ENCODE measurements at regions not wholly inside any gene's neighbourhood (a gene's known extent, or its start where the extent isn't known, plus 50 kb on each side); places are given as distances from the start of the nearest gene placed in this dataset.
"Not testable (repeated sequence)": the region's sequence is repeated elsewhere in the genome, so short reads cannot be mapped to it uniquely, and the experiment has no call there.

DNA sequence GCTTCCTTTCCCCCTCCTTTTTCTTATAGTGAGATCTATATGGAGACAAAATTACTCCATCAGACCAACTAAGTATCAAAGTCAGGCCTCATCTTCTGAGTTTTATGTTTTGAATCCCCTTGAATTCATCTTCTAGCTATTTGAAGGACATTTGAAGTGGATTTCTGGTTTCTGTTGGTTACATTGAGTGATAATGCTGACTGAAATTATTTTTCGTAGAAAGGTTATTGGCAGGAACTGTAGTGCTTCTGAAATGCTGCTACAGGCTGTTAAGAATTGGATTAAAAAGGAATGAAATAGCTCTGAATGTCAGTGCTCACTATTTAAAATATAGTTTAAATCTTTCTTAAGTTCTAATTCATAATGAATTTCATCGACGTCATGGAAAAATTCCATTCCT is 361.0 kb upstream of the TMEFF2 start:
- no peak for DNase-seq (ENCODE audit: low spot score in 2 of 2)
- TF ChIP-seq, protein P1, sequence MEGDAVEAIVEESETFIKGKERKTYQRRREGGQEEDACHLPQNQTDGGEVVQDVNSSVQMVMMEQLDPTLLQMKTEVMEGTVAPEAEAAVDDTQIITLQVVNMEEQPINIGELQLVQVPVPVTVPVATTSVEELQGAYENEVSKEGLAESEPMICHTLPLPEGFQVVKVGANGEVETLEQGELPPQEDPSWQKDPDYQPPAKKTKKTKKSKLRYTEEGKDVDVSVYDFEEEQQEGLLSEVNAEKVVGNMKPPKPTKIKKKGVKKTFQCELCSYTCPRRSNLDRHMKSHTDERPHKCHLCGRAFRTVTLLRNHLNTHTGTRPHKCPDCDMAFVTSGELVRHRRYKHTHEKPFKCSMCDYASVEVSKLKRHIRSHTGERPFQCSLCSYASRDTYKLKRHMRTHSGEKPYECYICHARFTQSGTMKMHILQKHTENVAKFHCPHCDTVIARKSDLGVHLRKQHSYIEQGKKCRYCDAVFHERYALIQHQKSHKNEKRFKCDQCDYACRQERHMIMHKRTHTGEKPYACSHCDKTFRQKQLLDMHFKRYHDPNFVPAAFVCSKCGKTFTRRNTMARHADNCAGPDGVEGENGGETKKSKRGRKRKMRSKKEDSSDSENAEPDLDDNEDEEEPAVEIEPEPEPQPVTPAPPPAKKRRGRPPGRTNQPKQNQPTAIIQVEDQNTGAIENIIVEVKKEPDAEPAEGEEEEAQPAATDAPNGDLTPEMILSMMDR (IDR thresholded peaks at IDR 0.05): no peak
- no peak for TF ChIP-seq POLR2A (IDR thresholded peaks at IDR 0.05)
- intact Hi-C loops (cut with DNase I; ENCODE audit: low total_unique reads): no loop called here
- H3K4me3 ChIP-seq (ENCODE audit: low read depth, poor library complexity, severe bottlenecking): no peak overlapping the region
- 83 to 84% methylated on average over 3 of the region's 3 CpGs for WGBS, 2 donors

DNA sequence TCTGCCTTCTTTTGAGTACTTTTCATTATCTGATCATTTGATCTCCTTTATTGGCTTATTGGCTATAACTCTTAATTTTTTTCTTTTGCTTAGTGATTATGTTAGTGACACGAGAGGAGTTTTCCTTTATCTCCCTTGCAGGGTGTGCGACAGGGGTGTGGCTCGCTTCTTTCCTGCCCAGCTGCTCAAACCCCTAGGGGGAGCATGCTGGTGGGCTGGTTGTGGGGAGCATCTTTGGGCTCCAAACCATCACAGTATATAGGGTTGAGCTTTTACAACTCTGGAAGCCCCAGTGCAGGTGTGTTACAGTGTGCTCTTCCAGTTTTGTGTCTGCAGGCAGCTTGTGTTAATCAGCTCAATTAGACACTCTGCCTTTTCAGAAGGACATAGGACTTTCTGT is 357.0 kb upstream of the TMEFF2 start:
- intact Hi-C loops (cut with DNase I; ENCODE audit: low total_unique reads): no loop called here
- no peak for TF ChIP-seq POLR2A (IDR thresholded peaks at IDR 0.05)
- TF ChIP-seq, protein P1 (IDR thresholded peaks at IDR 0.05): no peak
- WGBS, 2 donors: 85% methylated on average over 3 of the region's 3 CpGs

DNA sequence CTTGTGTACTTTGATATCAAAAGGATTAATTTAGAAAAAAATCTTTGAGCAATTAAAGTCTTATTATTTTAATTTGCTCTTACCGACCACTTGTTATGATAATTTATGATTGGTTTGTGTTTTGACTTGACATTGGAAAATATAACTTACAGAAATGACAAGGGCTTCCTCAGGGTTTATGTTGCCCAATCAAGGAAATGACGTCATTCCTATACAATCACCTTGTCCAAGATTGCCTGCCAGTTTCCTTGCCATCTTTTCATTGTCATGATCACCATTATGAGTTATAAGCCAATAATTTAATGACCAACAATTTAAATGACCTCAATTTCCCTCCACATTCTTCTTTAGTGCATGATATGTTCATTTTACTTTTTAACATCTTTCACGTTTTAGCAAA is 351.8 kb upstream of the TMEFF2 start:
- no peak overlapping the region for H3K4me3 ChIP-seq (ENCODE audit: low read depth, poor library complexity, severe bottlenecking)
- DNase-seq (ENCODE audit: low spot score in 2 of 2): no peak
- 36 to 44% methylated on average over 3 of the region's 3 CpGs for WGBS, 2 donors
- intact Hi-C loops (cut with DNase I; ENCODE audit: low total_unique reads): no loop called here
- TF ChIP-seq POLR2A (IDR thresholded peaks at IDR 0.05): no peak
- TF ChIP-seq, protein P1 (IDR thresholded peaks at IDR 0.05): no peak

More for the DNA sequence above, 357.0 kb upstream of the TMEFF2 start:
- no peak for DNase-seq (ENCODE audit: low spot score in 2 of 2)
- H3K4me3 ChIP-seq (ENCODE audit: low read depth, poor library complexity, severe bottlenecking): no peak overlapping the region

DNA sequence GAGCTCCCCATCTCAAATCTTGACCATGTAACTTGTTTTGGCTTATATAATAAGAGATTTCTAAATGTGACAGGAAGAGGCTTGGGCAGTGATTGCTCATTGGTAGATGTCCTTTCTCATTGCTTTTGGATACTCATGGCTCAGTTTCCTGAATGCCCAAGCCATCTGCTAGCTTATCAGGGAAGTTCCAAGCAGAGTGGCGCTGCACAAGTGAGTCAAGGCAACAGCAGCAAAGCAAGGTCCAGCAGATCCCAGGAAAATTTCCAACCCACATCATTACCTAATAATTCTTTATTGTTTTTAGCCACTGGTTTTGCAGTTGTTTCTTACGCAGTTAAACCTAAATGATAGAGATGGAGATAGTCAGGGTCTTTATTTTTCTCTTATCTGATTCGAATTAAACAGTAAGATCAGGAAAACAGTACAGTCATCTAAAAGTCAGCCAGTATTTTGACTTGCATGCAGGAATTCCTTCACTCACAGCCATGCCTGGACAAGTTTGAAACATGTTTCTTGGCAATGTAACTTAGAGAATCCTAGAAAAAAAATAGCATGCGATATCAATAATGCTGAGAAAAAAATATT is 349.7 kb upstream of the TMEFF2 start:
- no peak for TF ChIP-seq POLR2A (IDR thresholded peaks at IDR 0.05)
- intact Hi-C loops (cut with DNase I; ENCODE audit: low total_unique reads): no loop called here
- WGBS, 2 donors: 43 to 45% methylated on average over 4 of the region's 4 CpGs
- no peak for DNase-seq (ENCODE audit: low spot score in 2 of 2)
- H3K4me3 ChIP-seq (ENCODE audit: low read depth, poor library complexity, severe bottlenecking): no peak overlapping the region

DNA sequence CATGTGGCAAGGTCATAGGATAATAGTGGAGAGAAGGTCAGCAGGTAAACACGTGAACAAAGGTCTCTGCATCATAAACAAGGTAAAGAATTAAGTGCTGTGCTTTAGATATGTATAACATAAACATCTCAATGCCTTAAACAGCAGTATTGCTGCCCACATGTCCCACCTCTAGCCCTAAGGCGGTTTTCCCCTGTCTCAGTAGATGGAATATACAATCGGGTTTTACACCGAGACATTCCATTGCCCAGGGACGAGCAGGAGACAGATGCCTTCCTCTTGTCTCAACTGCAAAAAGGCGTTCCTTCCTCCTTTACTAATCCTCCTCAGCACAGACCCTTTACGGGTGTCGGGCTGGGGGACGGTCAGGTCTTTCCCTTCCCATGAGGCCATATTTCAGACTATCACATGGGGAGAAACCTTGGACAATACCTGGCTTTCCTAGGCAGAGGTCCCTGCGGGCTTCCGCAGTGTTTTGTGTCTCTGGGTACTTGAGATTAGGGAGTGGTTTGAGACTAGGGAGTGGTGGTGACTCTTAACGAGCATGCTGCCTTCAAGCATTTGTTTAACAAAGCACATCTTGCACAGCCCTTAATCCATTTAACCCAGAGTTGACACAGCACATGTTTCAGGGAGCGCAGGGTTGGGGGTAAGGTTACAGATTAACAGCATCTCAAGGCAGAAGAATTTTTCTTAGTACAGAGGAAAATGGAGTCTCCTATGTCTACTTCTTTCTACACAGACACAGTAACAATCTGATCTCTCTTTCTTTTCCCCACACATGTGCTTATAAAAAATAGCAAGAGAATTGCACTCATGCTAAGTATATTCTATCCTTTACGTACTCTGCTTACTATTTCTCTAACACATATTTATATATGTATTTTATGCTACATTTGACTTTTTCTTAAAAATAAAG is 347.7 kb upstream of the TMEFF2 start:
- intact Hi-C loops (cut with DNase I; ENCODE audit: low total_unique reads); H3K4me3 ChIP-seq (ENCODE audit: low read depth, poor library complexity, severe bottlenecking); DNase-seq (ENCODE audit: low spot score in 2 of 2): not testable (repeated sequence)
- 67 to 72% methylated on average over 13 to 14 of the region's 14 CpGs for WGBS, 2 donors

DNA sequence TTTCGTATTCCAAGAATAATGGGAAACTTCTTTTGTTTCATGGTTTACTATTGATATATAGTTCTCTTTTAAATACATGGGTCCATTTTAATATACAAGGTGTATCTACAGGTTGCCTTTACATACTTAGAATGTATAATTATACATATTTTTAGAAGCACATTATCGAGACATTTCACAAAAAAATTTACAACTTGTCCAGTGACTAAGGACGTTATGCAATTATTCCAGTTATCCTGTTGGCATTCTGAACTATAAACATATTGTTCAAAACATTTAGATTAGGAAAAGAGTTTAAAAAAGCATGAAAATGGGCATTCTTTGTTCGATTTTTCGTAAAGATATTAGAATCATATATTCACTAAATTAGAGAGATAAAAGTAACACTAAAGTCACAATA is 344.6 kb upstream of the TMEFF2 start:
- TF ChIP-seq, protein P1 (IDR thresholded peaks at IDR 0.05): no peak
- intact Hi-C loops (cut with DNase I; ENCODE audit: low total_unique reads): no loop called here
- no peak overlapping the region for H3K4me3 ChIP-seq (ENCODE audit: low read depth, poor library complexity, severe bottlenecking)
- no peak for DNase-seq (ENCODE audit: low spot score in 2 of 2)
- WGBS, 2 donors: 78% methylated on average over 5 of the region's 5 CpGs

Measured in lower leg skin (tissue), 4 donors.